Mucosa of rectum (tissue), 2 donors: ENCODE measurements at regions not wholly inside any gene's neighbourhood (a gene's known extent, or its start where the extent isn't known, plus 50 kb on each side); places are given as distances from the start of the nearest gene placed in this dataset.
"Not testable (repeated sequence)": the region's sequence is repeated elsewhere in the genome, so short reads cannot be mapped to it uniquely, and the experiment has no call there.

Source experiments
- H3K27ac ChIP-seq, 2 donors: one replicate each; pipeline ENCODE4 v1.7.0; 2013; ENCODE audit warnings: inconsistent platforms in 2 of 2, low read depth in 2 of 2, low read length in 2 of 2
- H3K27me3 ChIP-seq, 2 donors: one replicate each; pipeline ENCODE4 v1.7.0; 2013; ENCODE audit warnings: low read length in 2 of 2; ENCODE audit not compliant: control insufficient read depth in 2 of 2, insufficient read depth in 2 of 2
- H3K36me3 ChIP-seq, 2 donors: one replicate each; pipeline ENCODE4 v1.7.0; 2013; ENCODE audit warnings: low read length in 2 of 2; ENCODE audit not compliant: control insufficient read depth in 2 of 2, insufficient read depth in 2 of 2
- H3K4me1 ChIP-seq, 2 donors: one replicate each; pipeline ENCODE4 v1.7.0; 2013; ENCODE audit warnings: low read length in 2 of 2, mild to moderate bottlenecking in 1 of 2; ENCODE audit not compliant: control insufficient read depth in 2 of 2, insufficient read depth in 2 of 2
- H3K4me3 ChIP-seq, 2 donors: one replicate each; pipeline ENCODE4 v1.7.0; 2013; ENCODE audit warnings: low read length in 2 of 2
- H3K9ac ChIP-seq, 2 donors: one replicate each; pipeline ENCODE4 v1.7.0; 2013; ENCODE audit warnings: low read length in 2 of 2, low read depth in 1 of 2, mild to moderate bottlenecking in 1 of 2
- H3K9me3 ChIP-seq, 2 donors: one replicate each; pipeline ENCODE4 v1.7.0; 2013; ENCODE audit warnings: low read length in 2 of 2; ENCODE audit not compliant: control insufficient read depth in 2 of 2
- donor health status: healthy.
- donor health status: Normal muscosa, but diverticular disease.

DNA sequence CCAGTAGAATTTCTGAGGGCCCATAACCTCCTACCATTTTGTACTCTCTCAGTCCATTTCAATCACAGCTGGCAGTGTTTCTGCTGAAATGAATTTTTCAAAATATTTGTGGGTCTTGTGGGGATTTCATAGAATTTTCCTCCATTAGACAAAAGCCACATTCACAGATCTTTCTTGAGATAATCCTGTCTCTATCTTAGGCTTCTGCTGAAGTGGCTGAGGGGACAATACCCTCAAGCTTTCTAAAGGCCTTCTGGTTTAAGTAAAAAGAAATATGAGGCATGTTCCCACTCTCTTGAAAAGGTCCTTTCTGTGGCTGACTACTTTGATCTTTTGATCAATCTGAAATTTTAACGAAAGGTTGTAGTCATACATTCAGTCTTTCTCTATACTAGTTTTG lies 1930.0 kb upstream of the AGA start:
- Histone ChIP-seq H3K27me3 (no peaks in the 10 kb centered on the region), H3K4me3 (no peak overlapping the region), H3K36me3 (no peaks in the 10 kb centered on the region), H3K27ac (no peak overlapping the region), H3K9me3 (no peaks in the 10 kb centered on the region), H3K9ac (no peak overlapping the region), H3K4me1 (no peaks in the 10 kb centered on the region)

DNA sequence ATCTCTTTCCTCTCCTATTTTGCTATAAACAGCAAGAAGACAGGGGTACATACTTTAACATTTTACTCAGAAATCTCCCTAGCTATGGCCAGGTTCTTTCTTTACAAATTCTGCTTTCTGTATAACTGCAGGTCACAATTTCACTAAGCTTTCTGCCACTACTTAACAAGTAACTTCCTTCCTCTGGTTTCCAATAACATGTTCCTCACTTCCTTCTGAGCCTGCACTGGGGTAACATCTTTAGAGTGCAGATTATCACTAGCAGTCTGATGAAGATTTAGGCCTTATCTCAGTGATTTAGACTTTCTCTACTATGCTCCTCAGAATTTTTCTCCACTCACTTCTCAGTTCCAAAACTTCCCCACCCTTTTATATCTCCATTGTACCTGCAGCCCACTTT lies 1930.5 kb upstream of the AGA start:
- H3K27ac ChIP-seq, result no peak overlapping the region
- no peaks in the 10 kb centered on the region for H3K36me3 ChIP-seq
- H3K4me3 ChIP-seq, result no peak overlapping the region
- H3K9ac ChIP-seq, result no peak overlapping the region
- no peaks in the 10 kb centered on the region for H3K4me1 ChIP-seq
- H3K27me3 ChIP-seq, result no peaks in the 10 kb centered on the region
- H3K9me3 ChIP-seq, result no peaks in the 10 kb centered on the region

DNA sequence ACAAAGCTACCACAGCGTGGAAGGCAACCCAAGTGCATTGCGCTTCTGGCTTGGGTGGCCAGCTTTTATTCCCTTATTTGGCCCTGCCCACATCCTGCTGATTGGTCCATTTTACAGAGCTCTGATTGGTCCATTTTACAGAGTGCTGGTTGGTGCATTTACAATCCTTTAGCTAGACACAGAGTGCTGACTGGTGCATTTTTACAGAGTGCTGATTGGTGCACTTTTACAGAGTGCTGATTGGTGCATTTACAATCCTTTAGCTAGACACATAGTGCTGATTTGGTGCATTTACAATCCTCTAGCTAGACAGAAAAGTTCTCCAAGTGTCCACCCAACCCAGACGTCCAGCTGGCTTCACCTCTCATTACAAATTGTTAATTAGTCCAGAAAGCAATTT lies 1936.6 kb upstream of the AGA start:
- not testable (repeated sequence) for H3K4me3 ChIP-seq, H3K4me1 ChIP-seq, H3K9ac ChIP-seq, H3K36me3 ChIP-seq, H3K27ac ChIP-seq, H3K9me3 ChIP-seq, H3K27me3 ChIP-seq

DNA sequence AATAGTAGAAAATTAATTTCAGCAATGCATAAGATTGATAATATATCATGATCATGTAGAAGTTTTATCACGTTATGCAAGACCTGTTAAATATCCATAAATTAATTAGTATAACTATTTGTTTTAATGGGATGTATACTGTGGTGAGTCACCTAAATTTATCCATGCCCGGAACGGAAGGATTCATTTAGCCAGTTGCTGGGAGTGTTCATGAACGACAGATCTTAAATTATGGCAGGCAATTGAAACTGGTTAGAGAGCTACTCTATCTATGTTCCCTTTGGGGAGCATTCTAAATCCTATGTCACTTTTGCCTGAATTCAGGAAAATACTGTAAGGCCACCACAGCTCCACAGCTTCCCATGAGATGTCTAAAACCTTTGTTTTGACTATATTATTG lies 1950.5 kb upstream of the AGA start:
- no peak overlapping the region for H3K27ac ChIP-seq
- no peaks in the 10 kb centered on the region for H3K27me3 ChIP-seq
- peaks cover 0 to 3% of the 10 kb centered on the region in 2 donors for H3K9me3 ChIP-seq
- no peak overlapping the region for H3K4me3 ChIP-seq
- H3K36me3 ChIP-seq, result no peaks in the 10 kb centered on the region
- H3K4me1 ChIP-seq, result no peaks in the 10 kb centered on the region
- no peak overlapping the region for H3K9ac ChIP-seq

DNA sequence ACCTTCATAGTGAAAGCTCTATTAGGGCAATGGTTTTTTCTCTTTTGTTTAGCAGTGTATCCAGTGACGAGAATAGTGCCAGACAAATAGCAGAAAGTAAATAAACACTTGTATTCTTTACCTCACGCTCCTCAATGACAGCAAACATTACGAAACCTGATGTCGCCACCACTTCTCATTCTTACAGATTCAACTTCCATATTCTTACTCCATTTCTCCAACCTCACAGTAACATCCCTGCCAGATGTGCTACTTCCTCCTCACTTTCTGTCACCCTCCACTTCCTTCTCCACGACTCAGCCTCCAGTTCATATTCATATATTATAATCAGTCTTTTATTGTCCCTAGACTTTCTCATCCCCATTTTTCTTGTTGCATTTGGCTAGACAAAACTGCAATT lies 1956.2 kb upstream of the AGA start:
- no peaks in the 10 kb centered on the region for H3K4me1 ChIP-seq
- no peak overlapping the region for H3K4me3 ChIP-seq
- no peaks in the 10 kb centered on the region for H3K27me3 ChIP-seq
- no peaks in the 10 kb centered on the region for H3K36me3 ChIP-seq
- H3K27ac ChIP-seq, result no peak overlapping the region
- no peaks in the 10 kb centered on the region for H3K9me3 ChIP-seq
- no peak overlapping the region for H3K9ac ChIP-seq

DNA sequence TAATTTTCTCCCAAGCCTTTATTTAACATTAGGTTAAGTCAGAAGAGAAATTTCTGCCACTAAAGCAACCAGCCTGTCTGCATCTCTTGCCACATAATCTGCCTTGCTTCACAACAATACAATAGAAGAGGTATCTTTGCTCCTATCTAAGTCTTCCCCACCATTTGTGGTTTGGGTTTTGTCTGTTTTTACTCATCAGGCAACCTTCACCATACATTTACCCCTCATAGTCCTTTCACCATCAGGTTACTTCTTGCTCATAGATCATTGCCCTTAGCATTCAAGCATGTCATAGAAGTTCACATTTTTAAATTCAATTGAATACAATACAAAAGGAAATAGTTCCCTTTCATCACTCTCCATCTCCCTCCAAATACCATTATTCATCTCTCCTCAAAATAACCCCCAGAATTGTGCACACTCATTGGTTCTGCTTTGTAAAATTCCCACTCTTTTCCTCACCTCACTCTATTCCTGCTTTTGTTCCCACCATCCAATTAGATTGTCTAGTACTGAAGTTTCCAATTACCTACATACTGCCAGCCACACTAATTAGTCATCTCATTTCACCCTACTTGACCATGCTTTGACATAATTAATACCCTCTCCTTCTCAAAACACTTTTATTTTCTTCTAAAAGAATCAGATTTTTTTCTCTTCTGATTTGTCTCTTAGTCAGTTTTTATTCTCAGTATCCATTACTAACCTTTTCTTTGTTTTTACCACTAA lies 1957.0 kb upstream of the AGA start:
- Histone ChIP-seq H3K27ac (no peak overlapping the region), H3K36me3 (no peaks in the 10 kb centered on the region), H3K4me3 (no peak overlapping the region), H3K27me3 (no peaks in the 10 kb centered on the region), H3K9ac (no peak overlapping the region), H3K4me1 (no peaks in the 10 kb centered on the region), H3K9me3 (no peaks in the 10 kb centered on the region)

DNA sequence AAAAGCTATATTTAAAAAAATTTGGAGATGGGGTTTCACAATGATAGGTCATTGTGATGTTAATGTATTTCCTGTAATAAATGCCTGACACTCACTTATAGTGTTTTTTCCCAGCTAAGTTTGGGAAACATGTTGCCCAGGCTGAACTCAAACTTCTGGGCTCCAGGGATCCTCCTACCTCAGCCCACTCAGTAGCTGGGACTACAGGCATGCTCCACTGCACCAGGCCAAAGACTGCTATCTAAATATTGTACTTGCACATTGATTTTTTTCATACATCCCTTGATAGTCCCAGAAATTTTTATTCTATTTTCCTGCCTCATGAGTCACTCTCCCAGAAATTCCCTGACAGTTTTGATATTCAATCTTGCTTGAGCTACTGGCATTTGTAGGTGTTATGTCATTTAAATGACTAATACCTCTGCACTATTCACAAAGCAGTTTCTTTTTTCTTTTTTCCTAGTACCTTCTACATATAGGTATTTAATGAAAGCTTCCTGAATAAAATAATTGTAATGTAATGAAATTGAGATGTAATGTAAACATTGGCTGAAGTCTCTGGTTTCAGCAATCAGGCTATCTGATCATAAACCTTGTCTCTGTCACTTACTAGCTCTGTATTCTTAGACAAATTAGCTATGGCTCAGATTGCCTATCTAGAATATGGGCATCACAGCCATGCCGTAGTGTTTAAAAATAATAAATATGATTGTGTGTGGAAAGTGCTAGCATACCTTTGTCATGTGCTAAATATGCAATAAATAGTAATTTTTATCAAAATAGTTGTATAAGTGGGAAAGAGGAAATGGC lies 1973.0 kb upstream of the AGA start:
- no peak overlapping the region for H3K9ac ChIP-seq
- H3K27me3 ChIP-seq, result no peaks in the 10 kb centered on the region
- H3K9me3 ChIP-seq, result no peaks in the 10 kb centered on the region
- H3K27ac ChIP-seq, result no peak overlapping the region
- H3K4me1 ChIP-seq, result no peaks in the 10 kb centered on the region
- no peaks in the 10 kb centered on the region for H3K36me3 ChIP-seq
- no peak overlapping the region for H3K4me3 ChIP-seq

DNA sequence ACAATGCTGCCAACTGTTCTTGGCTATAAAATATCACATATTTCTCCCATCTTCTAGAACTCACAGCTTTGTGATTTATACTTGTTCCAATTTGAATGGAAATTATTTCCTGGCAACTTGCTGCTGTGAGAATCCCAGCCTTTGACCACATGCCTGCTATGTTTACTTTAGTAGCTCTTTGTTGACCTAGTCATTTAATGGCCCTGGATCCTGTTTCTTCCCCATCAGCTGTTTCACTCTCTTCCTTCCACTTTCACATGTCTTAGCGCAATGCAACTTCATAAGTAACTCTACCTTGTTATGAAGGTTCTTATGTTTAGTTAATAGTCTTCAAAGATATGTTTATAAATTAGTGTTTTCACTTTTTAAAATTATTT lies 1973.6 kb upstream of the AGA start:
- H3K4me3 ChIP-seq, result no peak overlapping the region
- H3K9me3 ChIP-seq, result no peaks in the 10 kb centered on the region
- no peaks in the 10 kb centered on the region for H3K36me3 ChIP-seq
- no peak overlapping the region for H3K9ac ChIP-seq
- H3K27me3 ChIP-seq, result no peaks in the 10 kb centered on the region
- H3K27ac ChIP-seq, result no peak overlapping the region
- no peaks in the 10 kb centered on the region for H3K4me1 ChIP-seq

DNA sequence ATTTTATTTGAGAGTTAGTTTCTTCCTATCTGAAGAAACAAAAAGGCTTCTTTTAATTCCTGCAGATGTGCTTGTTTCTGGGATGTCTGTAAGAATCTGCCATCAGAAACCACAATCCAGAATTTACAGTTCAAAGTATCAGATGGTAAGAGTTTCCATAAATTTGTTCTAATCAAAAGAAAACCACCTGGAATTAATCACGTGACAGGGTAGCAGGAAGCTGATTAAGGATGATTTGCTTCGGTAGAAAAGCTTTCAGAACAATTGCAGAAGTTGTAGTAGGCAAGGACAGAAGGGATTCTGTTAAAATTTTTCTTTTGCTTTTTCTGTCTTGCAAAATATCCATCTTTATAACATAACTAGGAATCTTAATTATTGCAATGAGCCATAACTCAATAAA lies 1975.1 kb upstream of the AGA start:
- no peaks in the 10 kb centered on the region for H3K27me3 ChIP-seq
- H3K4me3 ChIP-seq, result no peak overlapping the region
- no peaks in the 10 kb centered on the region for H3K9me3 ChIP-seq
- no peak overlapping the region for H3K9ac ChIP-seq
- no peaks in the 10 kb centered on the region for H3K4me1 ChIP-seq
- no peaks in the 10 kb centered on the region for H3K36me3 ChIP-seq
- no peak overlapping the region for H3K27ac ChIP-seq

DNA sequence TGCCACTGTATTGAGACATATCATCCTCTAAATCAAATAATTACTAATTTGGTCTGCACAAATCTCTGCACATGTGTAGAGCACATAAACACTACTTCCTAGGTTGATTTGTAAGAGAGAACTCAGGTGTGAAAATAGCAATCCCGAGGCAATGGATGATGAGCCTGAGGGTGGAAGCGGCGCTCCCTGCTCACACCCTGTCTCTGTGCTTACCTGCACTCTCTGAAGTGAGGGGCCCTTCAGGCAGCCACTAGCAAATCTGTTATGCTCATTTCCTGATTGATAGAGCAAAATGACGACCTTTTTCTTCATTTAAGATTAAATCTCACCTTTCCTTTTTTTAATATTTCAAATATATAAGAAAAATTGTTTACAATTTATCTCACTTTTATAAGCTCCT lies 1995.7 kb upstream of the AGA start:
- Histone ChIP-seq H3K4me1 (no peaks in the 10 kb centered on the region), H3K27ac (no peak overlapping the region)

More for the DNA sequence above, 1995.7 kb upstream of the AGA start:
- Histone ChIP-seq H3K9me3 (no peaks in the 10 kb centered on the region), H3K36me3 (no peaks in the 10 kb centered on the region), H3K4me3 (no peak overlapping the region), H3K9ac (no peak overlapping the region), H3K27me3 (no peaks in the 10 kb centered on the region)
